Suppressor macrophage treated with lipopolysaccharide for 4 hours (primary cell): ENCODE measurements at regions not wholly inside any gene's neighbourhood (a gene's known extent, or its start where the extent isn't known, plus 50 kb on each side); places are given as distances from the start of the nearest gene placed in this dataset.

Source experiments
- DNase-seq: peaks from one replicate; pipeline ENCODE4 v3.0.0-alpha.2; 2020

DNA sequence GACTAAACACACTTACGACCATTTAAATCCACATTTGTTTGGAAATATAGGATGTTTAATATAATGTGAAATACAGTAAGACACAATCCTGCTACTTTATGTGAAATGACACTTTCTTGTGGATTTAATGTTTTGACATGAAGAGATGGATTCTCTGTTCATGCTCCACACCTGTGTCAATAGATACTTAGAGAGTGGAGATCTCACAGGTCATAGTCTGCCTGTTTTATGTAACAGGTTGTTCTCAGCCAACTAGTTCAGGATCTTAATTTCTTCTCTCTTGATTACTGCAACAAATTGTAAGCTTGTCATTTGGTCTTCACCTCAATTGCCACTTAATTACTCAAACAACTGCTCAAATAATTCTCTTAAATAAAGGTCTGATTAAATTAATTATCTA lies 1621.2 kb downstream of the PCDH7 start:
- no peak for DNase-seq

- no peak for DNase-seq
Observed at GRCh38 chr4:32342054-32342453, 1621.9 kb downstream of the PCDH7 start.

GRCh38 chr4:32349026-32349425 lies 1628.9 kb downstream of the PCDH7 start:
- DNase-seq, result no peak

GRCh38 chr4:32374206-32374605 lies 1654.0 kb downstream of the PCDH7 start:
- no peak for DNase-seq

DNA sequence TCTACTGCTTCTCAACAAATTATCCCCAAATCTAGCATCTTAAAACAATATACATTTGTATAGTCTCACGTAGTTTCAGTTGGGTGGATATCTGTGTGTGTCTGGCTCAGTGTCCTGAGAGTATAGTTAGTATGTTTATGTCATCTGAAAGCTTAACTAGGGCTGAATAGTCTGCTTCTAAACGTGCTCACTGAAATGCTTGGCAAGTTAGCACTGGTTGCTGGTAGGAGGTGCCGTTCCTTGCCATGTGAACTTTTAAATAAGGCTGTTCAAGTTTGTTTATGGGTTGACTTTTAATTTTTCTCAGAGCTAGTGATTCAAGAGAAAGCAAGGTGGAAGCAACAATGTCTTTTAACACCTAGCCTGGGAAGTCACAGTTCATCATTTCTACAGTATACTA lies 1673.6 kb downstream of the PCDH7 start:
- no peak for DNase-seq

DNA sequence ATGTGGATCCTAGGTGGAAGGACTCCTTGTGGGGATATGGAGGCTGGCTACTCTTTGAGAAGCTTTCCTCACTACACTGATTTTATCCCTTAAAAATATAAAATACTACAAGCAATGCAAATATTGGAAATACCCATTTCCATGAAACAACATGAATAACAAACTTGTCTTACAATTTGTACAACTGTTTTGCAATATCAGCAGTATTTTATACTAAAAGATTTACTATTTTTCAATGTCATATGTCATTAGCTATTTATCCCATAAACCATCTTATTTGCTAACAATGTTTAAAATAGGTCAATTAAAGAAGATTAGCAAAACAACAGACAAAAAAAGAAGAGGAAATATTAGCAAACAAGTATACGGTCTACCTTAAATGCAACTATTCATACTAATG lies 1674.1 kb downstream of the PCDH7 start:
- no peak for DNase-seq

DNA sequence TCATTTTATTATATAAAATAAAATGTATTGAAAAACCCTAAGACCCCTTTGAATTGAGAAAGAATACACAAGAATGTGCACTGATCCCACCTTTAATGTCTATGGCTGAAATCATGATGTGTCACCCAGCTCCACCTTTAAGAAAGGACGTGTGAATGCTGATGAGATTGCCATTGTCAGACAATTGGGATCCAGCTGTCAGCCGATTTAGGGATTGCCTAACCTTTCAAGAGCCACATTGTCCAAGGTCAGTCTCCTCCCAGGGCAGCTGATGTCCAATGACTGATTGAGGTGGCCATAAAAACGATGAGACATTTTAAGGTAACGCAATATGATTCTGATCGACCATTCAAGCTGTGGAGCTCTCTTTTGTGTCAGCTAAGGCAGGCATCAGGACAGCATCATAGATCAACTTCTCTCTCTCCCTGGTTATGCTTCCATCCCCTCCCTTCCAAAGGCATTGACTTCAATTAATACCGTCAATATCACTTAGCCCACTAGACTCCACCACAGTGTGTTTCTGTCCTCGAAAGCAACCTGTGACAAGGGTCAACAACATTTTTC lies 1676.4 kb downstream of the PCDH7 start:
- no peak for DNase-seq

GRCh38 chr4:32400870-32401269 lies 1680.7 kb downstream of the PCDH7 start:
- no peak for DNase-seq

GRCh38 chr4:32417113-32417704 lies 1697.0 kb downstream of the PCDH7 start:
- no peak for DNase-seq

- DNase-seq, result no peak
Observed at GRCh38 chr4:32423267-32423666, 1703.1 kb downstream of the PCDH7 start.

GRCh38 chr4:32425243-32425642 lies 1705.1 kb downstream of the PCDH7 start:
- DNase-seq, result no peak

DNA sequence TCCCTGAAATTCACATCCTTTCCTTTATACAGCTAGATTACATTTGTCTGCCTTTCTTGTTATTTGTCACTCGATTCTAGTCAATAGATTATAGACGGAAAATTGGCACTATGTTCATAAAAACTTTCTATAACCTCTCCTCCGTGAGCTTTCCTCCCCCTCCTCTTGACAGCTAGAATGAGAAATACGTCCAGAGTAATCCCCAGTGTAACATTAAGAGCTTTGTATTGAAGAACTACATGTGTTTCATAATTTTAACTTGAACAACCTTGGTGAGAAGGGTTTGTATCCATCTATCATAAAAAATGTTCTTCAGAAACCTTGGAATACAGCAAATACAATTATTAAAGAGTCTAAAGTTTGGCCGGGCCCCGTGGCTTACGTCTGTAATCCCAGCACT lies 1707.4 kb downstream of the PCDH7 start:
- no peak for DNase-seq

- DNase-seq, result no peak
Observed at GRCh38 chr4:32429151-32429550, 1709.0 kb downstream of the PCDH7 start.

- no peak for DNase-seq
Observed at GRCh38 chr4:32435308-32435707, 1715.1 kb downstream of the PCDH7 start.

DNA sequence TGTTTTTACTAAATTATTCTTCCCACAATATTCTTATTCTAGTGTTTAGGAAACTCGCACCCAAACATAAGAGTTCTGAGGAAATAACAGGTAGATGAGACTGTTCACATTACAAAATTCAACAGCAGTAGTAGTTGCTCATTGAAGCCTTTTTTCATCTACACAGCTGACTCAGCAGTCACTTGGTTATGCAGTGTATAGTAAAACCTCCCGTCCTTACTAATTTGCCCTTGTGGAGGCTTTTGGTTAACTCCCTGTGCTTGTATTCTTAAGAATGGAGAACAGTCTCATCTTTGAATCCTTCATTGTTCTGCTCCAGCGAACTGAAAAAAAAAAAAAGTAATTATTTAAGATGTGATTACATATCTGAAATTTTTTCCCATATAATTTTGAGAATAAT lies 1716.6 kb downstream of the PCDH7 start:
- no peak for DNase-seq

DNA sequence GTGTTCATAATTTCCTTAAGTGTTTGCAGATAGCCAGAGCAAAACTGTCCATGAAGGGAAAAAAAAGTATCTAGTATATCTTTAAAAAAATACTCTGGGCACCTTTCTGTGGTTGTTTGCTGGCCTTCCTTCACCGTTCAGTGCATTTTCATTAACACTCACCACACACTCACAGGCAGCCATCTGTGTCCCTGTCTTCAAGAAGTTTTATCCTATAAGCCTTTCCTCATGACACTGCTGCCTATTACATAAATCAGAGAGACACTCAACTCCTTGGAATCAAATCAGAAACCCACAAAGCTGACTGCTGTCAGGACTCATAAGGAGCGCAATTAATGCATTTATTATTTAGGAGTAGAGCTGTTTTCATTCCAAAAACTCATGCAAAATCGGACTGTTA lies 1720.2 kb downstream of the PCDH7 start:
- no peak for DNase-seq

GRCh38 chr4:32454482-32454881 lies 1734.3 kb downstream of the PCDH7 start:
- no peak for DNase-seq

- DNase-seq, result no peak
Observed at GRCh38 chr4:32455231-32455630, 1735.1 kb downstream of the PCDH7 start.

- DNase-seq, result no peak
Observed at GRCh38 chr4:32460972-32461371, 1740.8 kb downstream of the PCDH7 start.

GRCh38 chr4:32462944-32463343 lies 1742.8 kb downstream of the PCDH7 start:
- peak; percentile 59 for DNase-seq

- DNase-seq, result no peak
Observed at GRCh38 chr4:32470087-32470585, 1750.0 kb downstream of the PCDH7 start.

DNA sequence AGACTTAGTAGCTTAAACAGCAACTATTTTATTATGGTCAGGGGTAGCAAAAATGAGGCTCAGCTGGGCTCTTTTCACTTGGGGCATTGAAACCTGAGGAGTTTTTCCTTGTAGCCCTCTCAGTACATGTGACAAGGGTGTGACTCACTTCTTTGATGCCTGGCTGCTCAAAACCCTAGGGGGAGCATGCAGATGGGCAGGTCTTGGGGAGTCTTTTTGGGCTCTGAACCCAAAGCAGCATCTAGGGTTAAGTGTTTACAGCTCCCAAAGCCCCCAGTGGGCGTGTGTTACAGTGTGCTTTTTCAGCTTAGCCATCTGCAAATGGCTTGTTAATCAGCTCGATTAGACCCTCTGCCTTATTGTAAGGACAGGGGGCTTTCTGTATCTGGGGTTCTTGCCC lies 1752.7 kb downstream of the PCDH7 start:
- DNase-seq, result no peak

- DNase-seq, result no peak
Observed at GRCh38 chr4:32475710-32476109, 1755.5 kb downstream of the PCDH7 start.

- DNase-seq, result no peak
Observed at GRCh38 chr4:32477518-32477917, 1757.3 kb downstream of the PCDH7 start.

DNA sequence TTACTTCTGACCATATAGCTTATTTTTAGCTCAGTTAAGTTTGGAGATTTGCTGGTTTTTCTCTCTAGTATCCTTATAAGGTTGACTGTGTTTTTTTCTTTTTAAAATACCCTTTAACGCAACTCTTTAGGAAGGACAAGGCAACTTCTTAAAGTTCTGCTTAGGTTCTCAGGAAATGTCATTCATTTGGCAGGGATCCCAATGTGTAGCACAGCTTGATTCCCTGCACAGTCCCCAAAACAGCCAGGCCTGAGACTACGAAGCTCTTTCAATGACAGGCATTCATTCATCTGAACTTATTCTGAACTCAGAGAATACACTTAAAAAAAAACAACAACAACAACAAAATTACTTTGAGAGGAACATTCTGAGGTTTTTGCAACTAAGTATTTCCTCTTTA lies 1765.8 kb downstream of the PCDH7 start:
- DNase-seq, result no peak
